GM18498 (cell line): ENCODE measurements at regions not wholly inside any gene's neighbourhood (a gene's known extent, or its start where the extent isn't known, plus 50 kb on each side); places are given as distances from the start of the nearest gene placed in this dataset.
"Not testable (repeated sequence)": the region's sequence is repeated elsewhere in the genome, so short reads cannot be mapped to it uniquely, and the experiment has no call there.

ENCODE experiments used
- ATAC-seq: cut with Tn5 transposase; IDR thresholded peaks from one replicate; pipeline ENCODE4 v1.9.1; 2021; ENCODE audit warnings: mild to moderate bottlenecking, moderate library complexity; ENCODE audit not compliant: unreplicated experiment

GRCh38 chr10:25707976-25708671 is 225.9 kb upstream of the MYO3A start:
- no peak for ATAC-seq

DNA sequence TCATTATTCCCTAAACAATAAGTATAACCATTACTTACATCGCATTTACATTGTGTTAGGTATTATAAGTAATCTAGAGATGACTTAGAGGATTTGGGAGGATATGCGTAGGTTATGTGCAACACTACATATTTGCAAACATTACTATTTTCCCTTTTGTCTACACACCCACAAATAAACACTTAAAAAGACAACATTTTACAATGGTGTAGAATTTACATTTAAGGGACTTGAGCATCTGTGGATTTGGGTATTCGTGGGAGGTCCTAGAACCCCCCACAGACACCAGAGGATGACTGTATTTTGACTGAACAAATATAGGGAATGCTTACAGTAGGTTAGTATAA is 220.2 kb upstream of the MYO3A start:
- ATAC-seq: no peak

- no peak for ATAC-seq
Measured at GRCh38 chr10:25724241-25724640, 209.8 kb upstream of the MYO3A start.

DNA sequence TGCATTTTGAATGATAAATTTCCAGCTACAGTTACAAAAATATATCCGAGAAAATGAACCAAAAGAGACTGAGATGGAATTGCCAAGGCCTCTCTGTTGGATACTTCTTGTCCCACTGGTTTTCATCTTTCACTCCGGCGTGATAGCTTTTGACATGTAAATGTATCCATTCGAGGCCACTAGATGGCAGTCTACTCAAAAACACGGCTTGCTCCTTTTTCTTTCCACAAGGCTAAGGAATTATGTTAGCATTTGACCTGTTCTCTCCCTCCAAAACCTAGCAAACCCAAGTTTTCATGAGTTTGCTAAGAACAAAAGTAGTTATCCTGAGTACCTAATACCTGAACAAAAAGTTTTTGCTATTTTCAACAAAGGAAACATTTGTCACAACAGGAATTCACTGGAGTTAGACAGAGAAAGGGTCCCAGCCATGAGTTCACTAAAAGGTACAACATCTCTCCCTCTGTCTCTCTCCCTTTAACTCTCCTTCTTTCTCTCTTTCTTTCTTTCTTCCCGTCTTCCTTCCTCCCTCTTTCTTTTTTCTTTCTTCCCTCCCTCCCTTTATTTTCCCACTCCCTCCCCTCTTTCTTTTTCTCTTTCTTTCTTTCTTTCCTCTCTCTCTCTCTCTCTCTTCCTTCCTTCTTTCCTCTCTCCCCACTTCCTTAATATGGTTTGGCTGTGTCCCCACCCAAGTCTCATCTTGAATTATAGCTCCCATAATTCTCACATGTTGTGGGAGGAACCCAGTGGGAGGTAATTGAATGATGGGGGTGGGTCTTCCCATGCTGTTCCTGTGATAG is 207.9 kb upstream of the MYO3A start:
- ATAC-seq: peak; percentile 76

DNA sequence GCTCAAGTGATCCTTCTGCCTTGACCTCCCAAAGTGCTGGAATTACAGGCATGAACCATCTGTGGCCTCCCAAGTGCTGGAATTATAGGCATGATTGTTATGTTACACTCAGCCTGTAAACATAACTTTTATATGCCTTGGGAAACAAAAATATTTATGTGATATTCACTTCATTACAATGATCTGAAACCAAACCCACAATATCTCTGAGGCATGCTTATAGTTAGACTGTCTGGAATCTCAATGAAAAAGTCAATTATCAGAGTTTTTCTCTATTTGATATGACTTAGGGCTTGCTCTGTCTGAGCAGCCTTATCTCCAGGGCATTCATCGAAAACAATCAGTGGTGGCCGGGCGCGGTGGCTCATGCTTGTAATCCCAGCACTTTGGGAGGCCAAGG is 195.3 kb upstream of the MYO3A start:
- ATAC-seq: no peak

DNA sequence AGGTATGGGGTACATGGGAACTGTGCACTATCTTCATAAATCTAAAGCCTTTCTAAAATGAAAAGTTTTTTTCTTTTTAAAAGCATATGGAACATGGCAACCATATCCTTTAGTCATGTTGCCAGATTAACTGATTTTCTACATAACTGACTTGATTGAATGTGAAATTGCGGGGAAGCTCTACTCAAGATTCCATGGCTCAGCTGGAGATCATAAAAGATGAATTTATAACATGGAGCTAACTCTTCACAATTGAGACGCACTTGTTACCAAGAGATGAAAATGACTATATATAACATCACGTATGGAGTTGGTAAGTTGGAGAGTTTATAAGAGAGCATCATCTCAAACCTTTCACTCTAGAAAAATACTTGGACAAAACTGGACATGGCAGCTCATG is 190.2 kb upstream of the MYO3A start:
- ATAC-seq: no peak

DNA sequence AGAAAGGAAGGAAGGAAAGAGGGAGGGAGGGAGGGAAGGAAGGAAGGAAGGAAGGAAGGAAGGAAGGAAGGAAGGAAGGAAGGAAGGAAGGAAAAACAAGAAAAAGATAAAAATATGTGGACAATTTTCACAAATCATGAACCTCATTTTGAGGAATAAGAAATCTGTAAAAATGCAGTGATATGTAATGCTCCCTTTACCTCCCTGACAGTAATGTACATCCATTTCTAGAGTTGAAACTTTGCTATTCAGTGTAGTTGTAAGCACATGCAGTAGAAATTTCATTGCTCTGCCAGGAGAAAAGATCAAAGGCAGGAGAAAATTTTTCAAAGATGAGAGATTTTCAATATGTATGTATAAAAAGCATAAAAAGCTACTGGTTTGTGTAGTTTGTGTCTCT is 189.5 kb upstream of the MYO3A start:
- no peak for ATAC-seq

DNA sequence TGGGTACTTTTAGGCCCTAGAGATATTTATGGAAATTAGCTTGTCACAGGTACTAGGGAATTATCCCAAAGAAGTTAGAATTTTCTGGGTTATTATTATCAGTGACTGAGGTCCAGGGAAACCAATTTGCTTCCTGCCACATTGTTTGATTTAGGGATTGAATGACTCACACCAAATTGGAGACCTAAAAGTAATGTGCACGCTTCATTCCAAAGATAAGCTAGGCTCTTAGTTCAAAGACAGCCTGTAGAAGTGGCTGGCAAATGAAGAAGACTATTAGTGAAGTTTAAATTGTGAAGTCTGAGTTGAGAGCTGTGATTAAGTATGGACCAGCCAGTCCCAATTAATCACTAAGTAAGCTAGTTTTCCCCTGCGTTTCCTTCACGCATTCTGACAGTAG is 188.1 kb upstream of the MYO3A start:
- ATAC-seq: no peak

- no peak for ATAC-seq
Measured at GRCh38 chr10:25747084-25747483, 186.9 kb upstream of the MYO3A start.

GRCh38 chr10:25748509-25748908 is 185.5 kb upstream of the MYO3A start:
- no peak for ATAC-seq

- ATAC-seq: no peak
Measured at GRCh38 chr10:25753776-25754175, 180.3 kb upstream of the MYO3A start.

- not testable (repeated sequence) for ATAC-seq
Measured at GRCh38 chr10:25755874-25756273, 178.2 kb upstream of the MYO3A start.

GRCh38 chr10:25756784-25757183 is 177.2 kb upstream of the MYO3A start:
- no peak for ATAC-seq

GRCh38 chr10:25758041-25758457 is 176.0 kb upstream of the MYO3A start:
- ATAC-seq: no peak

DNA sequence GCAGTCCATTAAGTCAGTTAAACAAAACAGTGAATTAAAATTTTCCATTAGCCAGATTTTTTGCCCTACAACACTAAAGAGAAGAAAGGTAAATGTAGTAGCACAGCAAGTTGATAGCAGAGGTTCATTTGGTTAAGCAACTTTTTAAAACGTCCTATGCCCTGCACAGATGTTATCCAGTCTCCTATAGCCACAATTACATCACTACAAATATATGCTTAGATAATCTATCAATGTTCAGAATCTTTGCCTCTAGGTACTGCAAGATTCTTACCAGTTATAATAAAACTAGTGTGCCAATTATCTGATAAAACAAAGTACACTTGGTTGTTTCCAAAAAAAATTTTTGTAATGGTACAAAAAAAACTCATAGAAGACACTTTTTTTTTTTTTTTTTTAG is 175.5 kb upstream of the MYO3A start:
- ATAC-seq: no peak

DNA sequence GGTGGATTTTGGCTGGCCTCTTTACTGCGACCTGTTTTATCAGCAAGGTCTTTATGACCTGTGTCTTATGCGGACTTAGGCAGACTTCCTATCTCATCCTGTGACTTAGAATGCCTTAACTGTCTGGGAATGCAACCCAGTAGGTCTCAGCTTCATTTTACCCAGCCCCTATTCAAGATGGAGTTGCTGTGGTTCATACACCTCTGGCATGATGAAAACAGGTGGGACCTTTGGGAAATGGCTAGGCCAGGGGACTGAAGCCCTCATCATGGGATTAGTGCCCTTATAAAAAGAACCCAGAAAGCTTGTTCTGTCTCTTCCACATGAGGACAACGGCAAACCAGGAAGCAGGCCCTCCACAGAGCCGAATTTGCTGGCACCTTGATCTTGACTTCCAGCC is 172.1 kb upstream of the MYO3A start:
- no peak for ATAC-seq

GRCh38 chr10:25766213-25766612 is 167.8 kb upstream of the MYO3A start:
- ATAC-seq: no peak

- ATAC-seq: no peak
Measured at GRCh38 chr10:25766687-25767221, 167.3 kb upstream of the MYO3A start.

DNA sequence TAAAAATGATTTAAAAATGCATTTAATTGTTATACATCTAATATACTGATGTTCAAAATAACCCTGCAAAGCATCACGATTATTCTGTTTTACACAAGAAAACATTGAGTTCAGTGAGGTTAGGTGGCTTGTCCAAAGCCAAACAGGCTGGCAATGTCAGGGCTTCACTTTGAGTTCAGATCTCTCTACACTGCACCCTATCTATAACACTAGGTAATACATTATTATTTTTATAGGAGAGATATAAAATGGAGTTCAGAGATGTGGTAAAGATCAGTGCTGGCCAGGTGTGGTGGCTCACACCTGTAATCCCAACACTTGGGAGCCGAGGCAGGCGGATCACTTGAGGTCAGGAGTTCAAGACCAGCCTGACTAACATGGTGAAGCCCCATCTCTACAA is 165.9 kb upstream of the MYO3A start:
- ATAC-seq: no peak

GRCh38 chr10:25778646-25779045 is 155.4 kb upstream of the MYO3A start:
- ATAC-seq: no peak

- ATAC-seq: no peak
Measured at GRCh38 chr10:25786161-25786560, 147.9 kb upstream of the MYO3A start.

DNA sequence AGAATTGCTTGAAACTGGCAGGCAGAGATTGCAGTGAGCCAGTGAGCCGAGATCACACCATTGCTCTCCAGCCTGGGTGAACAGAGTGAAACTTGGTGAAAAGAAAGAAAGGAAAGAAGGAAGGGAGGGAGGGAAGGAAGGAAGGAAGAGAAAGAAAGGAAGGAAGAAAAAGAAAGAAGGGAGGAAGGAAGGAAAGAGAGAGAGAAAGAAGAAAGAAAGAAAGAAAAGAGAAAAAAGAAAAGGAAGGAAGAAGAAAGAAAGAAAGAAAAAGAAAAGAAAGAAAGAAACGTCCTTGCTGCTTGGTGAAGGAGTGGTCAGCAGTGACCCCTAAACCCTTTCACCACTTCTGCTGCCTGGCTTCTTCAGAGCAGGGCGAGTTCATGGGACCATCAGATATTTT is 147.1 kb upstream of the MYO3A start:
- no peak for ATAC-seq
